ENCODE measurements at regions not wholly inside any gene's neighbourhood (a gene's known extent, or its start where the extent isn't known, plus 50 kb on each side); places are given as distances from the start of the nearest gene placed in this dataset.
"Not testable (repeated sequence)": the region's sequence is repeated elsewhere in the genome, so short reads cannot be mapped to it uniquely, and the experiment has no call there.

GRCh38 chr9:7456793-7457530 lies 342.6 kb downstream of the DMAC1 start:
- no peak for DNase-seq

- no peak for DNase-seq
Measured at GRCh38 chr9:7456377-7456776, 343.2 kb downstream of the DMAC1 start.

GRCh38 chr9:7454624-7455023 lies 345.0 kb downstream of the DMAC1 start:
- DNase-seq, result no peak

- no peak for DNase-seq
Measured at GRCh38 chr9:7452378-7452777, 347.2 kb downstream of the DMAC1 start.

GRCh38 chr9:7451062-7451461 lies 348.5 kb downstream of the DMAC1 start:
- DNase-seq, result no peak

- DNase-seq, result no peak
Measured at GRCh38 chr9:7443541-7443940, 356.0 kb downstream of the DMAC1 start.

- no peak for DNase-seq
Measured at GRCh38 chr9:7439355-7439995, 360.1 kb downstream of the DMAC1 start.

GRCh38 chr9:7436754-7437153 lies 362.8 kb downstream of the DMAC1 start:
- DNase-seq, result no peak

- DNase-seq, result no peak
Measured at GRCh38 chr9:7433508-7434292, 365.9 kb downstream of the DMAC1 start.

- DNase-seq, result no peak
Measured at GRCh38 chr9:7432989-7433388, 366.6 kb downstream of the DMAC1 start.

GRCh38 chr9:7417397-7417796 lies 382.2 kb downstream of the DMAC1 start:
- DNase-seq, result not testable (repeated sequence)

GRCh38 chr9:7415836-7416235 lies 383.7 kb downstream of the DMAC1 start:
- no peak for DNase-seq

- no peak for DNase-seq
Measured at GRCh38 chr9:7408845-7409244, 390.7 kb downstream of the DMAC1 start.

- DNase-seq, result no peak
Measured at GRCh38 chr9:7407246-7407645, 392.3 kb downstream of the DMAC1 start.

GRCh38 chr9:7405924-7406604 lies 393.5 kb downstream of the DMAC1 start:
- no peak for DNase-seq

GRCh38 chr9:7403839-7404487 lies 395.6 kb downstream of the DMAC1 start:
- no peak for DNase-seq

GRCh38 chr9:7403028-7403389 lies 396.6 kb downstream of the DMAC1 start:
- no peak for DNase-seq

- DNase-seq, result no peak
Measured at GRCh38 chr9:7402334-7403027, 397.1 kb downstream of the DMAC1 start.

- DNase-seq, result no peak
Measured at GRCh38 chr9:7401116-7401515, 398.5 kb downstream of the DMAC1 start.

- DNase-seq, result no peak
Measured at GRCh38 chr9:7394002-7394774, 405.4 kb downstream of the DMAC1 start.

GRCh38 chr9:7392148-7392547 lies 407.4 kb downstream of the DMAC1 start:
- DNase-seq, result no peak
